Neural cell (in vitro differentiated cells): ENCODE measurements at regions not wholly inside any gene's neighbourhood (a gene's known extent, or its start where the extent isn't known, plus 50 kb on each side); places are given as distances from the start of the nearest gene placed in this dataset.

ENCODE experiments used
- H2AFZ ChIP-seq: fragments of 200-600, 300-800 bp; sonication (generic), shearing (Covaris generic); 2 replicates; pipeline ENCODE4 v1.6.0; 2014; ENCODE audit warnings: low read depth, mild to moderate bottlenecking, antibody characterized with exemption, low read length, moderate library complexity
- H3F3A ChIP-seq: fragments of 200-600 bp; shearing (Covaris generic); 2 replicates; pipeline ENCODE4 v1.6.1; 2016; ENCODE audit warnings: mild to moderate bottlenecking, moderate library complexity, mixed read lengths, antibody characterized with exemption, low read length; ENCODE audit not compliant: insufficient read depth, poor library complexity, severe bottlenecking
- H3K27ac ChIP-seq: fragments of 200-600, 300-800 bp; sonication (generic), shearing (Covaris generic); 2 replicates; pipeline ENCODE4 v1.5.1; 2014; ENCODE audit warnings: mild to moderate bottlenecking, low read length, moderate library complexity
- H3K27me3 ChIP-seq: fragments of 300-800, 200-600 bp; sonication (generic), shearing (Covaris generic); 2 replicates; pipeline ENCODE4 v1.6.0; 2014; ENCODE audit warnings: mild to moderate bottlenecking, low read depth, low read length, moderate library complexity; ENCODE audit not compliant: insufficient read depth
- H3K36me3 ChIP-seq: fragments of 300-800, 200-600 bp; sonication (generic), shearing (Covaris generic); 2 replicates; pipeline ENCODE4 v1.5.1; 2014; ENCODE audit warnings: mild to moderate bottlenecking, antibody characterized with exemption, low read length, moderate library complexity; ENCODE audit not compliant: insufficient read depth
- H3K4me2 ChIP-seq: fragments of 300-800, 200-600 bp; sonication (generic), shearing (Covaris generic); 2 replicates; pipeline ENCODE4 v1.6.0; 2014; ENCODE audit warnings: mild to moderate bottlenecking, low read length
- H3K4me3 ChIP-seq: fragments of 300-800, 200-600 bp; sonication (generic), shearing (Covaris generic); 2 replicates; pipeline ENCODE4 v1.5.1; 2014; ENCODE audit warnings: mild to moderate bottlenecking, low read length, moderate library complexity
- H3K79me2 ChIP-seq: fragments of 200-600 bp; shearing (Covaris generic); replicated peaks from 2 replicates; pipeline ENCODE4 v1.6.0; 2014; ENCODE audit warnings: mild to moderate bottlenecking, low read length, moderate library complexity; ENCODE audit not compliant: insufficient read depth
- H3K9ac ChIP-seq: fragments of 300-800, 200-600 bp; sonication (generic), shearing (Covaris generic); 2 replicates; pipeline ENCODE4 v1.6.1; 2016; ENCODE audit warnings: mild to moderate bottlenecking, low read length, mixed read lengths
- H3K9me2 ChIP-seq: fragments of 200-600 bp; shearing (Covaris generic); 2 replicates; pipeline ENCODE4 v1.6.1; 2016; ENCODE audit warnings: mild to moderate bottlenecking, low read length, mixed read lengths; ENCODE audit not compliant: insufficient read depth
- H3K9me3 ChIP-seq: fragments of 200-600, 300-800 bp; sonication (generic), shearing (Covaris generic); 2 replicates; pipeline ENCODE4 v1.6.1; 2016; ENCODE audit warnings: mild to moderate bottlenecking, mixed run types, low read length, moderate library complexity, mixed read lengths
- H4K20me1 ChIP-seq: fragments of 200-600 bp; shearing (Covaris generic); 2 replicates; pipeline ENCODE4 v1.6.1; 2016; ENCODE audit warnings: mild to moderate bottlenecking, mixed run types; ENCODE audit not compliant: insufficient read depth
- CTCF ChIP-seq: fragments of 450-650 bp; IDR thresholded peaks from 2 replicates; pipeline ENCODE4 v1.5.1; 2014; ENCODE audit warnings: antibody characterized with exemption, mild to moderate bottlenecking, moderate library complexity; ENCODE audit not compliant: poor library complexity, severe bottlenecking
- EP300 ChIP-seq: fragments of 450-650 bp; conservative IDR thresholded peaks from 2 replicates; pipeline ENCODE4 v1.6.1; 2014; ENCODE audit warnings: antibody characterized with exemption, mild to moderate bottlenecking, moderate library complexity; ENCODE audit not compliant: poor library complexity, severe bottlenecking
- EZH2 ChIP-seq: fragments of 200-600, 300-800 bp; shearing (Covaris generic), sonication (generic); IDR thresholded peaks from 2 replicates; pipeline ENCODE4 v1.6.1; 2014; ENCODE audit warnings: antibody characterized with exemption, low read length, borderline replicate concordance, mild to moderate bottlenecking; ENCODE audit not compliant: insufficient read depth, poor library complexity, severe bottlenecking
- MXI1 ChIP-seq: fragments of 450-650 bp; conservative IDR thresholded peaks from 2 replicates; pipeline ENCODE4 v1.6.1; 2014; ENCODE audit warnings: antibody characterized with exemption, mild to moderate bottlenecking; ENCODE audit not compliant: poor library complexity, severe bottlenecking
- POLR2AphosphoS5 ChIP-seq: IDR thresholded peaks from 2 replicates; pipeline ENCODE4 v1.6.1; 2012
- RAD21 ChIP-seq: fragments of 450-650 bp; conservative IDR thresholded peaks from 2 replicates; pipeline ENCODE4 v1.6.1; 2014; ENCODE audit warnings: antibody characterized with exemption, mild to moderate bottlenecking, moderate library complexity
- REST ChIP-seq: IDR thresholded peaks from 2 replicates; pipeline ENCODE4 v1.6.1; 2012; ENCODE audit warnings: borderline replicate concordance
- SMC3 ChIP-seq: fragments of 450-650 bp; conservative IDR thresholded peaks from 2 replicates; pipeline ENCODE4 v1.6.1; 2014; ENCODE audit warnings: antibody characterized with exemption, mild to moderate bottlenecking, moderate library complexity; ENCODE audit not compliant: poor library complexity
- TAF1 ChIP-seq: IDR thresholded peaks from 2 replicates; pipeline ENCODE4 v1.6.1; 2012; ENCODE audit warnings: low read depth

GRCh38 chr5:73328640-73329039, 119.9 kb downstream of the FOXD1 start:
- Histone ChIP-seq H3F3A (no peaks in the 10 kb centered on the region), H3K9me2 (no peaks in the 10 kb centered on the region), H3K27me3 (no peaks in the 10 kb centered on the region), H3K36me3 (no peaks in the 10 kb centered on the region), H3K9ac (no peak overlapping the region), H2AFZ (no peak overlapping the region), H4K20me1 (no peaks in the 10 kb centered on the region), H3K9me3 (no peaks in the 10 kb centered on the region), H3K27ac (no peak overlapping the region), H3K4me3 (no peak overlapping the region), H3K79me2 (no peaks in the 10 kb centered on the region), H3K4me2 (no peak overlapping the region)
- TF ChIP-seq EP300 (no peak), CTCF (no peak), POLR2AphosphoS5 (no peak), REST (no peak), TAF1 (no peak), EZH2 (no peak)

- Histone ChIP-seq H3K27me3 (no peaks in the 10 kb centered on the region), H3K27ac (no peak overlapping the region), H3K9me2 (no peaks in the 10 kb centered on the region), H3K9ac (no peak overlapping the region), H3F3A (no peaks in the 10 kb centered on the region), H4K20me1 (no peaks in the 10 kb centered on the region), H3K36me3 (no peaks in the 10 kb centered on the region), H3K9me3 (no peaks in the 10 kb centered on the region), H2AFZ (no peak overlapping the region), H3K79me2 (no peaks in the 10 kb centered on the region), H3K4me2 (no peak overlapping the region), H3K4me3 (no peak overlapping the region)
- no peak for TF ChIP-seq TAF1
- no peak for TF ChIP-seq POLR2AphosphoS5
- TF ChIP-seq SMC3: no peak
- TF ChIP-seq REST: no peak
- no peak for TF ChIP-seq RAD21
- no peak for TF ChIP-seq EP300
- TF ChIP-seq EZH2: no peak
- TF ChIP-seq MXI1: no peak
- TF ChIP-seq CTCF: no peak
Observed at GRCh38 chr5:73327908-73328455, 120.6 kb downstream of the FOXD1 start.
